Amniotic epithelial cell (primary cell): ENCODE measurements at regions not wholly inside any gene's neighbourhood (a gene's known extent, or its start where the extent isn't known, plus 50 kb on each side); places are given as distances from the start of the nearest gene placed in this dataset.
"Not testable (repeated sequence)": the region's sequence is repeated elsewhere in the genome, so short reads cannot be mapped to it uniquely, and the experiment has no call there.

Experiments used
- DNase-seq: peaks from one replicate; pipeline ENCODE4 v3.0.0-alpha.2; 2010; ENCODE audit warnings: low read depth

DNA sequence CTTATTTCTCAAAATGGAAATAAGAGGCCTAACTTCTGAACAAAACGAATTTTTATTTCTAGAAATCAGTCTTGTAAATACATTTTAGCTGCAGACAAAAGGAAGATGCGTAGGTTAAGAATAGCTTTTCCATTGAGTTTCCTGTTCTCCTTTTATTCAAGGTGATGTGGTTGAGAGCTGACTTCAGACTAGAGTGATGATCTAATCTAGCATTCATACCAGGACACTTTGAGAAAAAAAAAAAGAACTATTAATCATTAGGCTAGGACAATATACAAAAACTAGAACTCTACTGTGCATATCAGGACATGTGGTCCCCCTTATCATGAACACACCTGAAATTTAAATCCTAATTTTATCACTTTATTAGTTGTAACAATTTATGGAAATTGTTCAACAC is 884.5 kb upstream of the EPHA5 start:
- peak; percentile 5 for DNase-seq

DNA sequence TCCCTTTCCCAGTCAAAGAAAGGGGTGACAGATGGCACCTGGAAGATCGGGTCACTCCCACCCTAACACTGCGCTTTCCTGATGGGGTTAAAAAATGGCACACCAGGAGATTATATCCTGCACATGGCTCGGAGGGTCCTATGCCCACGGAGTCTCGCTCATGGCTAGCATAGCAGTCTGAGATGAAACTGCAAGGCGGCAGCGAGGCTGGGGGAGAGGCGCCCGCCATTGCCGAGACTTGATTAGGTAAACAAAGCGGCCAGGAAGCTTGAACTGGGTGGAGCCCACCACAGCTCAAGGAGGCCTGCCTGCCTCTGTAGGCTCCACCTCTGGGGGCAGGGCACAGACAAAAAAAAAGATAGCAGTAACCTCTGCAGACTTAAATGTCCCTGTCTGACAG is 875.0 kb upstream of the EPHA5 start:
- not testable (repeated sequence) for DNase-seq

DNA sequence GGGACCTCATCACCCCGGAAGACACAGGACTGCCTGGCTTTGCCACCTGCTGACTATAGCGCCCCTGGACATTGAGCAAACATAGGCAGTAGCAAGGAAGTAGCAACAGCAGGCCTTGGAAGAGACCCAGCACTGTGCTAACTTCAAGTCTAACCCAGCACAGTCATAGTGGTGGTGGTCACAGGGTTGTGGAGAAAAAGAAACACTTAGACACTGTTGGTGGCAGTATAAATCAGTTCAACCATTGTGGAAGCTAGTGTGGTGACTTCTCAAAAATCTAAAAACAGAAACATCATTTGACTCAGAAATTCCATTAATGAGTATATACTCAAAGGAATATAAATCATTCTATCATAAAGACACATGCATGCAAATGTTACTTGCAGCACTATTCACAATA is 874.0 kb upstream of the EPHA5 start:
- DNase-seq: no peak

DNA sequence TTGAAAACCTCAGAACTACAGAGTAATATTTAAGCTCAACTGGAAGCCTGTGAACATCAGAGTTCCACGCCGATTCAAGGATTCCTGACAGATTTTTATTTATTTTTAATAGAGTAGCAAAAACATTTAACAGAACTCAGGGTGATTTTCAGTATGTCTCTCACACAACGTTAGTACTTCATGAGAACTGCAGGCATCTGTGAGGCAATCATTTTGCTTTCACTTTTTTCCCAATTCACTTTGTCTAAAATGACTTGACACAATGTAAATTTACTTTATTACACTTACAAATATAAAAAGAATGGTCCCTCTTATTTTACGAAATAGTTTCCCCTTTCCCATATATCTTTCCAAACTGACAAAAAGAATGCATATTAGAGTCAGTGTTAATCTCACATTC is 869.5 kb upstream of the EPHA5 start:
- DNase-seq: peak; percentile 18

DNA sequence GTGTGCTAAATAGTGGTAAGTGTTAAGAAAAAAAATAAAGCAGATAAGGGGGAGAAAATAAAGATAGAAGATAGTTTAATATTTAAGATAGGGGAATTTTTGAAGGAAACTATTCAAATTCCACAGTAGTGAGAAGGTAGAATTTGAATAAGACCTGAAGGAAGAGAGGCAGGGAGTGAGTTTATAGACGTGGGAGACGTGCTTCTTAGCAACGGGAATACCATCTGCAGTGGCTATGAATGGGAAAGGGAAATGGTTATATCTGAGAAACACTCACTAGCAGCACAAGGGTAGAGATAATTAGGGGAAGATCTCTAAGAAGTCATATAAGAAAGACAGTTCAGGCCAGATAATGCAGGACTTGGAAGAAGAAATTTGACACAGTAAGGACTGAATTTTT is 854.5 kb upstream of the EPHA5 start:
- no peak for DNase-seq

DNA sequence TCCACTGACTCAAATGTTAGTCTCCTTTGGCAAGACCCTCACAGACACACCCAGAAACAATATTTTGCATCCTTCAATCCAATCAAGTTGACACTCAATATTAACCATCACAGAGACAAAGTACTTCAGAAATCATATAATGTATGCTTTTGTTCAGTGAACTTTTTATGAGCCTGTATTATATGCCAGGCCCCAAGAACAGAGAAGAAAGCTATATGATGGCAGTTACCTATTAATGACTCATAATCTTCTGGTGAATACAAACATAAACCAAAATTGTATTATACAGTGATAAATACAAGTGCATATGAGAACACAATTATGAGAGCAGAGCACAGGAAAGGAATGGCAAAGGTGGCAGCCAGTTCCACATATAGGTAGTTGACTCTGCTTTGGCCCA is 852.0 kb upstream of the EPHA5 start:
- DNase-seq: no peak

DNA sequence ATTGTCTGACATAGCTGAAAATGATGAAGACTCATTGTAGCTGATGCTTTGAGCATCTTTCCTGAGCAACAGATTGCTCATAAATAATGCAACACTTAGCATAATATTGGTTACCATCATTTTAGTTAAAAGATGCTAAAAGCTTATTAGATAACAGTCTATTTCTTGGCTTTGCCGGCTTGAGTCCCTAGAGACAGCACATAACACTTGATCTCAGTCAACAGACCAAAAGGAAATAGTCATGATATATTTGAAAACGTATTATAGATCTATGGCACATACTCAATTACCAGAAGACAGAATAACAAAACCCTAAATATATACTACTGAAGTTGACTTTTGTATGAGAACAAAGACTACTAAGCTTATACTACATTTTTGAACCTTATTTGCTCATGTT is 846.7 kb upstream of the EPHA5 start:
- no peak for DNase-seq

DNA sequence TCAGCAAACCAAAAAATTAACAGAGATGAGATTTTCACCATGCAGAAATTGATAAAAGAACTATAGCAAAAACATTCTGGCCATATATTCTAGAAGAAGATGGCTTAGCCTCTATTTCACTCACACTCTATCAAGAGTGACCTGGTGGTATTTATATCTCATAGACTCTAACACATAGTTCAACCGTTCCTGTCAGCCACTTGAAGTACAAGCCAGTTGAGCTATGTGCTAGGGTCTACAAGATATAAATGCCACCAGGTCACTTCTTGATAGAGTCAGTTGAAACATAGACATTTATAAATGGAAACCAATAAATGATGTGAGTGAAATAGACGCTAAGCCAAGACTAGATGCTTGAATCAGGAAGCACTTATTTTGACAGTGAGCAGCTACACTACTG is 836.7 kb upstream of the EPHA5 start:
- DNase-seq: no peak

DNA sequence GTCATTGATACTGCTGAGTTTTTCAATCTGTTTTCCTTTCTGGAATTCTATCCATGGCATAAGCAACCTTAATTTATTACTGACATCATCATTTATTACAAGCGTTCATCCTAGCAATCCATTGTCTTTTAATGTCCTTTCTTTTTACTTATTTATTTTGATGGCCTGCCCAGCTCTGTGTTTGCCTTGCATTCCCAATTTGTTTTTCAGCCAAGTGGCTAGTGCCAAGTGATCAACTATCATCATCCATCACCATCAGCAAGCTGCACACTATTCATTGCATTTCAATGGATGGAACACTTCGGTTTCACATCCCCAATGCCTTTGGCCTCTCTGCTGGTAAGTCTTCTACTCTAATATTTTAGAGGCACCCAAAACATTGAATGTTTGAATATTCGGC is 831.7 kb upstream of the EPHA5 start:
- DNase-seq: no peak

DNA sequence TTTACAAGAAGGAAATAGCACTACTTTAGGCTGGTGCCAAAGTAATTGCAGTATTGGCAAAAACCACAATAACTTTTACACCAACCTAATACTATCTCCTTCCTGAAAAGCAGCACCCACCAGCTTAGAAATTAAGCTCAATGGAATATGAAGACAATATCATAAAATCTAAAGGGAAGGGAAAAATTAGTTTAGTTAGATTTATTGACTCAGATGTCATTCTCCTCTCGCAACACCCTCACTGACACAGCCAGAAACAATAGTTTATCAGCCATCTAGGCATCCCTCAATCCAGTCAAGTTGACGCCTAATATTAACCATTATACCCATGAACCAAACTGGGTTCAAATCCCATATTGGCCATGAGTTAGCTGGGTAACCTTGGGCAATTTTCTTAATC is 820.4 kb upstream of the EPHA5 start:
- no peak for DNase-seq

DNA sequence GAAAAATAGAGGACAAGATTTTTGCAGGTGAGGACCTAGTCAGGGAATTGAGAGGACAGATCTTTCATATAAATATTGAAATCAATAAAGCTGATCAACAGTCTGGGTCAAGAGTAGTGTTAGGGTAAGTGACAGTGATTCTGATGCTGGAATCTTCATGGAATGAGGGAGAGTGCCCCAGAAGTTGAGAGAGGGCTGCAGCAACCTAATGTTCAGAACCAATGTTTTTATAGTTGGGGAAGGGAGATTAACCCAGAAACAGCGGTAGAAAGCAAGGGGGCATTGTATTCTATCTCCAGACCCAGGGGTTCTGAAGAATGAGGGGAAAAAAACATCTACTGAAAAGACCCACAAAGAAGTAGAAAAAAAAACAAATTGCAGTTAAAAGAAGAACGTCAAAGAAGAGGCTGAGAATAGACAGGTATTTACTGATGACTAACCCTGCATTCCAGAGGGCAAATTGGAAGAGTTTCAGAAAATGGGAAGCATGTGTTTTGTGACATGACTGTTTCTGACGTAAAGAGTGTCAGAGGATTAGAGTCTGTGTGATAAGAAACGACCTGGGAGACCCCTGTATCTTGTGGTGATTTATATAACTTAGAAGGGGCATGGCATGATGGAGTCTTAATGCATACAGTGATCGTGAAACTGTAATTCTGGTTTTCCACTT is 819.6 kb upstream of the EPHA5 start:
- peak; percentile 76 for DNase-seq

DNA sequence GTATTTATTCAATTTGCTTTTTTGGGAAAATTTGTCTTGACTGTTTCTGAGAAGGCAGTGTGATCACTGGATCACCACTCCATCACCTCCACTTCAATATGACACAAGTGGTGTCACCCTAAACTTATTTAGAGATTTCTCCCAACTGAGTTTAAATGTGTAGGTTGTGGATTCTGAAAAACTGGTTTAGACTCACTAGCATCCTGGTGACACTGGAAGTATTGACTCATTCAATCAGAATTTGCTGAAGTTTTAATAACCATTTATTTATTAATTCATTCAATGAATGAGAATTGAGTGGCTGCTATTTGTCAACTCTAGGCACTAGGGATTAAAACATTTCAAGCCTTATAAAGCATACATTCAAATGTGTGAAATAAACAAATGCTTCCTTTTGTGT is 819.1 kb upstream of the EPHA5 start:
- no peak for DNase-seq

DNA sequence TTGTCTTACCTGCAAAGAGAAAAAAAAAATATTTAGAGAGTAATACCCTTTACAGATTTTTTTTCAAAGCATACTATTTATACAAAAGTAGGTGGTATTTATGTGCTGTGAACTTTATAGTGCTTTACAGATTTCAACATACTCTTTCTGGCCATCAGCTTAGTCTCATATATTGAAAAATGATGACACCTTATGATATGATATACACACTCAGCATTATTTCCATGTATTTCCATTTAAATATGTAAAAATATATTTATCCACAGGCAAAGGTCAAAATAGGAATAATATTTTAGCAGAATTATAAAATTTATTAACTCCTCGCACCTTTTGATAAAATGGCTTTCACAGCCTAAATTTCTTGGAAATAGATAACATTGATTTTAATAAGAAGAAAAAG is 815.8 kb upstream of the EPHA5 start:
- DNase-seq: no peak

DNA sequence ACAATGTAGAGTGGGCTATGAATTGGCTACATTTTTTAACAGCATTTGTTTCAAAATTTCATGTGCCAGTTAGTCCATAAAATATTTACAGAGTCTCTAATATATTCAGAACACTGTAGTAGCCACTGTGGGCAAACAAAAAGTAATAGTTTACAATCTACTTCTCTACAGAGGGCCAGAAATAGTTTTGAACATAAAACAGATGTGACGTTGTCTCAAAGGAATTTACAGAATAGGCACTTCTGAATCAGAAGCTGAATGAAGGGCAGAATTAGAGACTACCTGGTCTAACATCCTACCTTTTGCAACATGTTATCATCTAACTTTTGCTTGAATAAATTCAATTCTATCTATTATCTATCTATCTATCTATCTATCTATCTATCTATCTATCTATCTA is 811.9 kb upstream of the EPHA5 start:
- DNase-seq: no peak

DNA sequence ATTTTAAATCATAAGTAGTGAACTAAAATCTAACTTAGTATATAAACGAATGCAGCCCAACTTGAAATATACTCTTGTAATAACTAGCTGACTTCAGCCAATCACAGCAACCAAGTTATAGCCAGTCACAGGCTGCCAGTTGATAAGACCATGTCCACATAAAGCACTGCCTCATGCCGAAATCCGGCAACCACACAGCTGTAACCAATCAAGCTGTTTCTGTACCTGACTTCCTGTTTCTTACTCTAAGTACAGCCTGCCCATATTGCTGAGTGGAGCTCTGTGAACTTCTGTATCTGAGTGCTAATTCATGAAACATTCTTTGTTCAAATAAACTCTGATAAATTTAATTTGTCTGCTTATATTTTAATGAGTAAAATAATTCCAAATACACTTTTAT is 805.3 kb upstream of the EPHA5 start:
- DNase-seq: peak; percentile 6

DNA sequence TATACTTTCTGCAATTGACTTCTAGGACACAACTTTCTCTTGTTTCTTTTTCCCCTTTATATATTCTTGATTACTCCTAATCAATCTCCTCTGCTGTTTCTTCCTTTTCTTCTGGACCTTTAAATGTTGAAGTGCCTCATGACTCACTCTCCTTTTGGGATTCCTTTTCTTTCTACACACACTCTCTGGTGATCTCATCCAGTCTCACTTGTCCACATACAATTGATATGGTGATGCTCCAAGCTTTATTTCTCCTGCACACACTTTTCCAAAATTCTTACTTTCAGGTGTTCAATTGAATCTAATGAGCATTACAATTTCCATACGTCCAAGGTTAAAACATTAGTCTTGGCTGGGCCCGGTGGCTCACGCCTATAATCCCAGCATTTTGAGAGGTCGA is 794.8 kb upstream of the EPHA5 start:
- peak; percentile 8 for DNase-seq

DNA sequence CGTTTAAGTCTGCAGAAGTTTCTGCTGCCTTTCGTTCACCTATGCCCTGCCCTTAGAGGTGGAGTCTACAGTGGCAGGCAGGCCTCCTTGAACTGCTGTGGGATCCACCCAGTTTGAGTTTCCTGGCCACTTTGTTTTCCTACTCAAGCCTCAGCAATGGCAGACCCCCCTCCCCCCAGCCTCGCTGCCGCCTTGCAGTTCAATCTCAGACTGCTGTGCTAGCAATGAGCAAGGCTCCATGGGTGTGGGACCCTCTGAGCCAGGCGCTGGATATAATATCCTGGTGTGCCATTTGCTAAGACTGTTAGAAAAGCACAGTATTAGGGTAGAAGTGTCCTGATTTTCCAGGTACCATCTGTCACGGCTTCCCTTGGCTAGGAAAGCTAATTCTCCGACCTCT is 792.6 kb upstream of the EPHA5 start:
- DNase-seq: not testable (repeated sequence)

DNA sequence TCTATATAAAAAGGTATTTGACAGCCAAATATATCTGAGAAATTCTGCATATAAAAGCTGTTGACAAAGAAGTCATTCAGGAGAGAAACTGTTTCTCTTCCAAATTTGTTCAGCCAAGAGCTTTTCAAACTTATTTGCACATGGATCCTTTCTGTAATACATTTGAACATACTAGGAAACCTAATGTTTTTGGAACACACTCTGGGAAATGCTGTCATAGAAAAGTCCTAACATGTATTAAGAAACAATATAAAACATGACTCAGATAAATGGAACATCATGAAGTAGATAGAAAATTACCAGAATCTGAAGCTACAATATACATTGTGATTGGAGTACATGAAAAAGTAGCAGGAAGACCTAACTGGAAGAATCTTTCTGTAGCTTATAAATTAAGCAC is 781.5 kb upstream of the EPHA5 start:
- DNase-seq: no peak

DNA sequence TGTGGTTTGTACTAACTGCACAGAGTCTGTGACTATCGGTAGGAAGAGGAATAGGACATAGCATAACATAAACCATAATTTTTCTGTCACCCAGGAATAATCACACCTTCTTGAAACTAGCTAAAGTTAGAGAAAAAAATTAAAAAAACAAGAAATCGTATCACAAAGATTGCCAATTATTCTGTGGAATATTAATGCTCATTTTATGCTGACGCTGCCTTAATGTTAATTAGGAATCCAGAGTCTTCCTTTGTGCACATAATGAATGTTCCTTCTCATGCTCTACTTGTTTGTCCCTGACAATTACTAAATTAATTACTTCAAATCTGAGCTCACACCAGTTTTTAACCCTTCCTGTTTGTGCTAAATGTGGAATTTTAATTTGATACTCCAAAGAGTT is 772.7 kb upstream of the EPHA5 start:
- DNase-seq: no peak

DNA sequence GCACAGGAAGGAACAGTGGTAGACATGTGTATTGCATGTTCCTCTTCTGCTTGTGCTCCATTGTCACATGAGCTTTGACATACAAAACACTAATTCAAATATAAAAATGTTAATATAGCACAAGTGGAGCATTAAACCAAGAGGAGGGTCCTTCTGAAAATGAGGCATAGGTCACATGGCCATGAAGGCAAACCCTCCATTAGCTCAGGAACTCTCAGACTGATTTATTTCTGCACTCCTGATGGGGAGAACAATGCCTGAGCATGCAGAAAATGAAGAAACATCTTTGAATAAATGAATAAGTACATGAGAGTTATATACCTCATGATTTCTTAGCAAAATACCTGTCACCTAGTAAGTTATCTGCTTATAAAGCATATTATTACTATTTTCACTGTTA is 769.2 kb upstream of the EPHA5 start:
- DNase-seq: no peak

DNA sequence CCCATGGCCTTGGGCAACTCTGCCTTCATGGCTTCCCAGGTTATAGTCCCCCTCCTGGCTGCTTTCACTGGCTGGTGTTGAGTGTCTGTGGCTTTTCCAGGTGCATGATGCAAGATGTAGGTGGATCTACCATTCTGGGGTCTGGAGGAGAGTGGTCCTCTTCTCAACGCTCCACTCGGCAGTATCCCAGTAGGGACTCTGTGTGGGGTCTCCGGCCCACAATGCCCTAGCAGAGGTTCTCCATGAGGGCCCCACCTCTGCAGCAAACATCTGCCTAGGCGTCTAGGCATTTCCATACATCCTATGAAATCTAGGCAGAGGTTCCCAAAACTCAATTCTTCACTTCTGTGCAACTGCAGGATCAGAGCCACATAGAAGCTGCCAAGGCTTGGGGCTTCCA is 763.4 kb upstream of the EPHA5 start:
- DNase-seq: no peak

DNA sequence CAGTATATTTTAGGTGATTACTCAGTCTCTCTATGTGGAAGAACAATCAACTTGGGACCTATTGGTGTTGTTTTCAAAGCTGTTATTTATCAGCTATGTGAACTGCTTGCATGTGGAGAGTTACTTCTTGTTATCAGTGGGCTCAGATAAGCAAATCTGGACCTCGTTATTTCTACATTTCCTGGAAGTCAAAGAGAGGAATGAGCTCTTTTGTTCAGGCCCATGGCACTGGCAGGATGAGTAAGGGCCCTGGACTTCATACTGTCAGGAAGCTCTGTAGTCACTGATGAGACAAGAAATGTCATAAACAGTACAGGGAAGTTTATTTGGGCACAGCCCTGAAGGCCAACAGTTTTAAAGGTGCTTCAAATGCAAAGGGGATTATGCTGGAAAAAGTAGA is 760.6 kb upstream of the EPHA5 start:
- DNase-seq: peak; percentile 75

DNA sequence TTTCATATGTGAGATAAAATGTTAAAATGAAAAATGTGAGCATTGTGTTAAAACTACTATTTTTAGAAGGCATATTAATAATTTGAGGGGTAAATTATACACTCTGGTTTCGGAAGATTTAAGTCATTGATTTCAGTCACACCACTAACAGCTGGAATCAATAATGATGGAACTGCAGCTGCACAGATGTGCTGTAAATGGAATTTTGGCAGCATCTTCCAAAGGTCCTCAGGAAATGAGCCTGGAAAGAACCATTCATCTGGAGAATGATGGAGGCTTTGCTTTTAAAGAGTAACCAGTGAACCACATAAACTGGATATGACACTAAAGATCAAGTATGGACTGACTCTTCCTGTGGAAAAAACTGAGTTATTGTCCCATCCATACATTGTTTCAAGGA is 759.0 kb upstream of the EPHA5 start:
- no peak for DNase-seq

DNA sequence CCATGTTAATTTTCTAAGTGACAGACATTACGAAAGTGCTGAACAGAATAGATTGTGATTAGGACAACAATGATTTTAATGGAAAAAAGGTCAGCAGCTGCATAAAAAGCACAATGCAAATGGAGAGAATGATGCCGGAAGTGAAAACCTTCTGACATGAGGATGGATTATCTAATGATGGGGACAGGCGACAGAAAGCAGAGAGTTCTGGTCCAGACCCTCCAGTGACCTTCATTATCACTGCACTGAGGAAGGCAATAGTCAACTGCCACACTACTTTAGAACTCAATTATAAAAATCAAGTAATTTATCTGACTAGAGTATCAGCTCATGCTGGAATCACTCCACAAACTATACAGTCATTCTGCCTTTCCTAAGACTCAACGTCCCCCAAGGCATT is 746.1 kb upstream of the EPHA5 start:
- DNase-seq: no peak

DNA sequence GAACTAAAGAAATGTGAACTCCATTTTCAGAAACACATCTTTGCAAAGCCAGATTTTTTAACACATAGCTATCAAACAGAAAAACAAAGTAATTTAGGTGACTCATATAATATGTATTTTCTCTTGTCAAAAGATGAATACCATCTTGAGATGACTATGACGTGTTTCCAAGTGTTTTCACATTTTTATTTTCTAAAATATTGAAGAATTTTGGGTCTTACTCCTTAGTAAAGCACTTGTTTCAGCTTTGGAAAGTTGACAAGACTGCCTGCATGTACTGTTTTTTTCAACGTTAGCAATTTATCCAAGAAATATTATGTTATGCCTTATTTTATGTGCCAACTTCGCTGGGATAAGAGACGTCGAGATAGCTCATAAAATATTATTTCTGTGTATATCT is 733.9 kb upstream of the EPHA5 start:
- DNase-seq: peak; percentile 10
